UCSD-AML1 (cell line): ENCODE measurements at regions not wholly inside any gene's neighbourhood (a gene's known extent, or its start where the extent isn't known, plus 50 kb on each side); places are given as distances from the start of the nearest gene placed in this dataset.

ENCODE experiments used
- DNase-seq: peaks from one replicate; lab custom pipeline; 2025; ENCODE audit not compliant: unreplicated experiment; lab: John Stamatoyannopoulos, UW

DNA sequence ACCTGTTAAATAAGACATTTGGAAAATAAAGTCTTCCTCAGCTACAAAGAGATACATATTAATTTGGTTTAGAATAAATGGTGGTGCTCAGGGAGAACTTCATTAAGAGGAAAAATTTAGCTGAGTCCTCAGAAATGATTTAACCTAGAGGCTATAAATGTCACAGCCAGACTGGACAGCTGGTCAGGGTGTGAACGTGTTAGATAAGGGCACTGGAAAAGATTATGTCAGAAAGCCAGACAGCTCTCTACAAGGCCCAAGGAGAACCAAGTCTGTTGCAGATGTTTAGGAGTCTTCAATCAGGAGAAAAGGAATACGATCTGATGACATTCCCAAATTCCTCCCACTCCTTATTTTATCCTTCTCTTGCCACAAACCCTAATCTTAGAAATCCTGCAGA is 265.2 kb downstream of the MAT2B start:
- DNase-seq: no peak

DNA sequence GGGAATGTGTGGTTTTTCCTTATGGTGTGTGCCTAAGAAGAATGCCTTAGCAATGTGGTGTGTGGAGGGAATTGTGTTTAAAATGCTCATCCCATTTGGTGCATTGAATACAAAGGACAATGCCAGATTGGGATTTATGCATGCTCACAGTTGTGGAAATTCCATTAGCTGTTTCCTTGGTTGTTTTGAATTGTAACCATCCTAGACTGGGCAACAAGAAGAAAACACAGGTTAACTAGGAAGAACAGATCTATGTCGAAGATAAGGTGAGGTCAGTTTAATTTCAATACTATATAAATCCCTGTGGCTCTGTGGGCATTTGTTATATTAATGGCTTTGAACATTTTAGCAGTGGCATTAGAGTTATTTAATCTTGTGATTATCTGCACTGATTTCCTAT is 266.8 kb downstream of the MAT2B start:
- no peak for DNase-seq

DNA sequence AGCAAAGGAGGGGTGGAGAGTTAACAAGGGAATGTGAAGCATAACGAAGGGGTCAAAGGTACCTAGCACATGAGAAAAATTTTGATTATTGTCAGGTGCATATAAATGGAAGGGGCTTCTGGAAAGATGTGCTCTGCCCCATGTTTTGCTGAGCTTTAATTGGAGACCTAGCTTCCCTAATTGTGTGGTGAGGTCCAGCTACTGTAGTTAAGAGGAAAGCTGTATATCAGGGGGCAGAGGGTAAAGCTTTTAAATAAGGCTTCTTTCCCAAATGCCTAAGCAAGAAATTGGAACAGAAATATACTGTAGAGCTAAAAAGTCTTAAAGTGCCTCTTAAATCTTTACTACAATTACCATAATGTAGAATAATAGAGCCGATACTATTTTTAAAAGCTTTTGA is 267.2 kb downstream of the MAT2B start:
- DNase-seq: no peak

DNA sequence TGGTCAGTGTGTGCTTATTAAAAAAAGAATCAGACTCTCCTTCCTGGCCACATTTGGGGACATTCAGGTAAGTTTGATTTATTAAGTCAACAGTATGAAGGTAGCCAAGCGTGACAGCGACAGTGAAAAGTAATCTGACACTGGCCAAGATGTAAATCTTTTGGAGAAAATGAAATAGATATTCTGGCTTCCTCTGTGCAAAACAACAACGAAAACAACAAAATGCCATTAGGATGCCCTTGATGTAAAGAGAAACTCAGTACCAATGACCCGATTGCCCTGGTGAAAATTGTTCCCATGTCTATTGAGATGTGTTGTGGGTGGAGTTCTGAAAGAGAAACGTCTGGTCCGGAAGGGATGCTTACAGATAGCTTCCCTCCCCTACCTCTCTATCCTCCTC is 267.8 kb downstream of the MAT2B start:
- no peak for DNase-seq

DNA sequence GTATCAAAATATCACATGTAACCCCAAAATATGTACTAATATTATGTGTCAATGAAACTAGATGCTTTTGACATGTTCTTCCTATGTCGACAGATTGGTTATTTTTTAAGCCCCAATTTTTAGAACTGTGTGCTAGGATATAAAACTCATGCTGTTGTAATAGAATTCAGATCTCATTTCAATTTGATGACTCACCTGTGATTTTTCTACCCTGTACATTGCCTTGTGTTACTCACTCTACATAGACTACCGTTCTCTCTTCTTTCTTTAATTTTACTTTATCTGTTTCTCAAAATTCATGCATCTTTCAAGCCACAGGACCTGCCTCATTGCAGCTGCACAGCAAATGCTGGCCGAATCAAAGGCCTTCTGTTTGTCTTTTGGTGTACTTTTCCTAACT is 284.5 kb downstream of the MAT2B start:
- no peak for DNase-seq

DNA sequence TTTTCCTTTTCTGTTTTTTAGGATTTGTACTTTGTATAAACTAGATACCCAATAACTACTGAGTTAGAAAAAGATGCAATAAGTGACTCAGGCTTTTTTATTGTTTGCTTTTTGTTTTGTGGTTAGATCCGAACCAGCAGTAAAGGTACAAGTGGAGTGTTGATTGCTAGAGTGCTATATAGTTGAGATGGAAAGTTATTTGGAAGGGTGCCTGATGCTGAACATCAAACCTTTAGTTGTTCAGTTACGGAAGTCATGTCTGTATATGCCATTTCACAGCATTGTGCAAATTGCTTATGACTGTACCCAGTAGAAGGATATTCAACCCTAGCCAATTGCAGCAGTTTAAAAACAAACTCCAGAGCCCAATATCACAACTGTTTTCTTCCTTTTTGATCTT is 285.1 kb downstream of the MAT2B start:
- no peak for DNase-seq

DNA sequence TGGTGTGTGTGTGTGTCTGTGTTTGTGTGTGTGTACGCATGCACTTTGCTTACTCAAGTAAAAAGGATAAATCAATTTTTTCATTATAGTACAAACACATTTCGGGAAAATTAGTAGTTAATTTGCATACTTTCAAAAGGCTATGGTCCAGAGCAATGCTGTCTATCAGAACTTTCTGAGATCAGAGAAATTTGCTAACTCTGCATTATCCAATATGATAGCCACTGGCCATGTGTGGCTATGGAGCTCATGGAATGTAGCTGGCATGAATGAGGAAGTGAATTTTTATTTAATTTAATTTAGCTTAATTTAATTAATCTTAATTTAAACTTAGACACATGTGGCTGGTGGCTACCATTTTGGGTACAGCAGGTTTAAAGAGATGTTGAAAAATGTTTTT is 289.6 kb downstream of the MAT2B start:
- no peak for DNase-seq

DNA sequence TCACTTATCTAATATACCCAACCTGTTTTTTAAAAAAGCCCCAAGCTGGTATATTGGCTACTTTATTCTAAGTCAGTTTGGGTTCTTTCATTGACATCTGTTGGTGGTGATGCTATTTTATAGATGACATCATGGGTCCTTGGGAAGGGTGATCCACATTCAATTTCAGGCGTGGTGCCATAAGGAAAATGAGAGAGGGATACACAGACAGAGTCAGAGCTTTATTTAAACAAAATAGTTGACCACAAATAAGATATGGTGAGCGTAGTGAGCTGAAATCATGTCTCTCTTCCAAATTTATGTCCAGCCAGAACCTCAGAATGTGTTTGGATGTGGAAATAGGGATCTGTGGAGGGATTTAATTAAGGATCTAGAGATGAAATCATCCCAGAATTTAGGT is 302.4 kb downstream of the MAT2B start:
- DNase-seq: no peak

DNA sequence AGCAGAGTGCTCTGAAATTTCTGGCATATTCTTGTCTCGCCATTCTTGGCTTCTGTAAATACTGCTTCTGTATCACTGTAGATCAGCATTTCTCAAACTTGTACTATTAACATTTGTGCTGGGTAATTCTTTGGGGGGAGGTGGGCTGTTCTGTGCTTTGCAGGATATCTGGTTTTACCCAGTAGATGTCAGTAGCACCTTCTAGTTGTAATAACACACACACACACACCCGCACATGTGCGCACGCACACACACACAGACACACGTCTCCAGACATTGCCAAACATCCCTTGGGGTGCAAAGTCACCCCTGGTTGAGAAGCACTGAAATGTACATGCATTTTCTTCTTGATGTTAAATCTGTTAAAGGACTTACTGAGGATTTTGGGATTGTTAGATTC is 304.1 kb downstream of the MAT2B start:
- no peak for DNase-seq

DNA sequence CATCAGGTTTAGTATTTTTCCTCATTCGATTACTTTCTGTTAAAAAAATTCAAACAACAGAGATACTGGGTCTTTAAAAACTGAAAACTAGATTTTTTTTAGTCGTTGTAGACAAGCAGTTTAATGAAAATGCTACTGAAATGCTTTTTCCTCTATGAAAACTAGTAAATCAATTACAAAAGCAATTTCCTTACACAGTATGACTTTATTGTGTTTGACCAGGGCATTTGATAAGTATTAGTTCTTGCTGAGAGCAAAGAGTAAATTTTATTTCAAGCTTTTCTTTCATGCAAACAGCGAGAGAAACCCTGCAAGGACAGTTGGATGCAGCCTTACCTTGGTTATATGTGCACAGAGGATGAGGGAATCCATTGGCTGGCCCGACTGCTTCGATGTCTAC is 308.5 kb downstream of the MAT2B start:
- no peak for DNase-seq

DNA sequence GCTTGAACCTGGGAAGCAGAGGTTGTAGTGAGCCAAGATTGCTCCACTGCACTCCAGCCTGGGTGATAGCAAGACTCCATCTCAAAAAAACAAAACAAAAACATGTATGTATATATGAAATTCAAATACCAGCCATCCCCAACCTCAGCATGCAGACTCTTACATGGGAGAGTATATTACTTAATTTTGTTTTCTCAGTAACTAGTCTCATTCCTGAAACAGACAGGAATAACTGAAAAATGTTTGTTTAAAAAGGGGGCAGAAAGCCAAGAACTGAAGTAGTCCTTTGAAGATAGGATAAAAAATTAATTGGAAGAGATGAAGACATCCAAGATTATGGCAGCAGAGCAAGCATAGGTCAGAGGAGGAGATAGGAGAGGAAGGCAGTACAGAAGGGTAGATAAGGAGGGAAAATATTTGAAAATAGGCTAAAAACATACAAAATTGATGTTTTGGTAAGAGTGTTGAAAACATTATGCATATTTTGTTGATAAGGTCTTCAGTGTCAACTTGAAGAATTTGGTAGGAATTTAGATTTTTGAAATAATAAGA is 309.9 kb downstream of the MAT2B start:
- no peak for DNase-seq

DNA sequence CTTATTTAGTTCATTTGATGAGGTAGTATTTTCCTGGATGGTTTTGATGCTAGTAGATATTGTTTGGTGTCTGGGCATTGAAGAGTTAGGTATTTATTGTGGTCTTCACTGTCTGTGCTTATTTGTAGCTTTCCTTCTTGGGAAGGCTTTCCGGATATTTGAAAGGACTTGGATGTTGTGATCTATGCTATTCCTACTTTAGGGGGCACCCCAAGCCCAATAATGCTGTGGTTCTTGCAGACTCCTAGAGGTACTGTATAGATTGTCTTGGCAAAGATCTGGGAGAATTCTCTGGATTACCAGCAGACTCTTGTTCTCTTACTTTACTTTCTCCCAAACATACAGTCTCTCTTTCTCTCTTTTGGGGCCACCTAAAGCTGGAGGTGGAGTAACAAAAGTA is 315.7 kb downstream of the MAT2B start:
- DNase-seq: no peak

DNA sequence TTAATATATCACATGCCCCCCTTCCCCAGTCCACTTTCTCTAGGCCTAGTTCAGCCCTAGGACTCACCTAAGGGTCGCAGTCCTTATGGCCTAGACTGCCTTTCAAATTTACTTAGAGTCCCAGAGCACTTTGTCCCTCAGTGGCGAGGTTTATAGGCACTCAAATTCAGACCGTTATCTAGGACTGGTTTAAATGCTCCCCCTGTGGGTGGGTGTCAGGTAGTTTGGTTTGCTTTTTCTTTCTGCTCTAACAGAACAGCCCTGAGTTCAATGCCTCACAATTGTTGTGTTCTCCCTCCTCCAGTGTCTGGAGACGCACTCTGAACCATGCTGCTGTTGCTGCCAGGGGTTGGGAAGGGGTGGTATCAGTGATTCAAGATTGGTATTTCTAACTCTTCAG is 317.1 kb downstream of the MAT2B start:
- no peak for DNase-seq

DNA sequence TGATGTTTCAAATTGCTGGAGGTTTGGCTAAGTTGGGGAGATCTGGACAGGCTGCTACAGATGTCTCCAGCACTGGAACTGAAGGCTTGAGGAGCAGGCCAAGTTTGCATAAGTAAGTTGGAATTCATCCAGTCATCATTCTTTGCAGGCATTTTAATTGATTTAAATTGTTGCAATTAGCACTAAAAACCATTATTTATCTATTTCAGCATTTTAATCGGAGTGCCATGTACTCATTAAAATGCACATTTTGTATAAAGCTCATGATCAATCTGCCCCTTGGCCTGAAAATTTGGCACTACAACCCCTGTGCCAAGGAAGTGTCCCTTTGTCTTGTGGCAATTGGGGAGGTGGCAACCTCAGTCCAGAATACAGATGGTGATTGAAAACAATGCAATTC is 320.2 kb downstream of the MAT2B start:
- DNase-seq: no peak

DNA sequence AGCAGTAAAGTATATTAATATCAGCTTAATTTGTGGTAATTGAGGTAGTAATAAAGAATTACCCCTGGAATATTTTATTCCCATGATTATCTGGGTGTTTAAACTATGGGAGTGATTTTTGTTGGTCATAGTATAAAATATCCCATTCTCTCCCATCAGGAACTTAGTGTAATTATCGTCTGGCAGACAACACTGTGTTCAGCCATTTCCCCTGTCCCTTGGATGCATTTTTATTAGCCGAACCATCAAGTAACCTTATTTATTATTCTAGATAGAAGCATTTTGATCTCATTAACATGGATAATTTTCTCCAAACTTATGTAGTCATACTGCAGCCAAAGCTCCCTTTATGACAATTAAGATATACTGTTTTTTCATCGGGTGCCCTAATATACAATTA is 320.8 kb downstream of the MAT2B start:
- no peak for DNase-seq

DNA sequence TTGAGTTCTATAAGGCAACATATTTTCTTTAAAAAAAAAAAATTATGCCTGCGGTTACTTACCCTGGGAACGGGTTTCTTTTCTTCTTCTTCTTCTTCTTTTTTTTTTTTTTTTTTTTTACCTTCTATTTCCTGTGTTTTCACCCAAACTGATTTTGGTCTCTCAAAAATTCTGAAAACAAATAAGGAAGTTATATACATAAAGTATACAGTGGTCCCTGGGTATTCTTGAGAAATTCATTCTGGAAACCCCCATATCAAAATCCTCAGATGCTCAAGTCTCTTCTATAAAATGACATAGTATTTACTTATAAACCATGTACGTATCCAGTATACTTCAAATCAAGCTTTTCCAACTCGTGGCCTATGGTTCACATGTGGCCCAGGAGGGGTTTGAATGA is 326.7 kb downstream of the MAT2B start:
- no peak for DNase-seq

DNA sequence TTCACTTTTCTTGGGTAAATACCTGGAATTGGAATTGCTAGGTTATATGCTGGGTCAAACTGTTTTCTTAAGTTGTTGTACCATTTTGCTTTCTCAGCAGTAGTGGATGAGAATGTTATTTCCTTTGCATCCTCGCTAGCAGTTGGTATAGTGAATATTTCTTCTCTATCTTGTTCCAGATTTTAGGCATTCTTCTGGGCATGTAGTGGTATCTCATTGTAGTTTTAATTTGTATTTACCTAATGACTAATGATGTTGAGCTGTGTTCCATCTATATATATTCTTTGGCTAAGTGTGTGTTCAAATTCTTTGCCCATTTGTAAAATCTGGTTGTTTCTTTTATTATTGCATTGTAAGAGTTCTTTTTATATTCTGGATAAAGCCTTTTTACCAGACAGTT is 333.3 kb downstream of the MAT2B start:
- no peak for DNase-seq

DNA sequence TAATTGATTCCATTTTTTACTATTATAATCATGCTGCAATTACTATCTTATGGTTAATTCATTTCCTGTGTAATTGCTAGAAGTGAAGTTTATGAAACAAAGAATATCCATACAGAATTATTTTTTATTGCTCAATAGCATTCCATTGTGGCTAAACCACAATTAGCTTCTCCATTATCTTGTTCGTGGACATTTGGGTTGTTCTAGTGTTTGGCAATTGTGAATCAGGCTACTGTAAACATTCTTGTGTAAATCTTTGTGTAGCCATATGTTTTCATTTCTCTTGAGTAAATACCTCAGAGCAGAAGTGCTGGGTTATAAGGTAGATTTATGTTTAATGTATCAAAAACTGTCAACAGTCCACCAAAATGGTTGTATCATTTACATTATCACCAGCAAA is 341.1 kb downstream of the MAT2B start:
- no peak for DNase-seq

DNA sequence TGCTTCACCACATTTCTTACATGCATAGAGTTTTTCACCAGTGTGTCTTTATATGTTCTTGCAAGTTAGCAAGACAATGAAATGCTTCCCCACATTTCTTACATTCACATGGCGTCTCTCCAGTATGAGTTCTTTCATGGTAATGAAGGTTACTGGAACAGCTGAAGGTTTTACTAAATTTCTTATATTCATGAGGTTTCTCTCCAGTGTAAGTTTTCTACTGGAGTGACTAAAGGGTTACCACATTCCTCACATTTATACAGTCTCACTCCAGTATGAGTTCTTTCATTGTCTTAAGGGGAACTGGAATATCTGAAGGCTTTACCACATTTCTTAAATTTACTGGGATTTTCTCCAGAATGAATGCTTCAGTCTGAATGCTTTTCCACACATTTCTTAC is 350.3 kb downstream of the MAT2B start:
- DNase-seq: no peak

DNA sequence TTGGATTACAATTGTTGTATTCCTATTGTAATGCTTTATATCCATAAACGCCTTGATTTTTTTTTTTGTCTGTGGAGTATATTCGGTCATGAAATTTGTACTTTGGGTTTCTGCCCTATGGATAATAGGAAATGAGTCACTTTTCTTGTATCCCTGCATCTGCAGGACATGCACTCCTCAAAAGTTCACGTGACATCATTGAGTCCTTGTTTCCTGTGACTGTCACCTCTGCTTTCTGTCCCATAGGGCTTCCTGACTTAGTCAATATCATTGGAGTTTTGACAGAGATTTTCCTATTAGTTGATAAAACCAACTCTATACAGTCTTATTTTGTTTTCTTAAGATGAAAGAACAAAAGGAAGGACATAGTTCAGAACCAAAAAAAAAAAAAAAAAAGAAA is 356.3 kb downstream of the MAT2B start:
- DNase-seq: no peak

DNA sequence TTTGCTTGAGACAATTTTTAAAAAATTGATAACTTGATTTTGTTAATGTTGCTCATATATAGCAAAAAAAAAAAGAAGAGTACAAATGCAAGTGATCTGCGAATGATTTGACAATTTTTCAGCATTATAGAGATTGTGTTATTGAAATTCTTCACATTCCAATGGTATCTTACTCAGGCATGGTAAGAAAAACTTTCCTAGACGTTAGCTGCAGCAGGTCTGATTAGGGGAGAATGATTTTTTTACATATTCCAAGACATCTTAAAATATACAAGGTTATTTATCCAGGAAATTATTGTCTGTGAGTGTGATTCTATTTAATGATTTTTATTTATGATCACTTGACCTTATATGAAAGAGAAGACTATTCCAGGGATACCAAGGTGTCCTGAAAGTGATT is 361.9 kb downstream of the MAT2B start:
- no peak for DNase-seq

DNA sequence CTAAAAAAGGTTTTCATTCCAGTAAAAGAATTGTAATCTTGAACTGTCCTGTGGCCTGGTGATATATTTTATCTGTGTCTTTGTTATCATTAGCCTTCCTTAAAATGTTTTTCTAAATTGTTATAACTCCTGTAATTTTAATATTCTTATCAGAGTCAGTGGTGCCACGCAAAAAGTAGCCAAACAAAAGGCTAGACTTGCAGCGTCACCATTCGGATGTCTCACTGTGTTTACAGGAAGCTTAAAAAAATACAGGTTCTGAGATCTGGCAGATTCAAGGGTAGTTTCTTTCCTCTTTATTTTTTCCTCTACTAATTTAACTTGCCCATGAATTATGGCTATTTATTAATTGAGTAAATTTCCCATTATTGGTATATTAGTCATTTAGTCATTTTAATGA is 362.3 kb downstream of the MAT2B start:
- DNase-seq: no peak

DNA sequence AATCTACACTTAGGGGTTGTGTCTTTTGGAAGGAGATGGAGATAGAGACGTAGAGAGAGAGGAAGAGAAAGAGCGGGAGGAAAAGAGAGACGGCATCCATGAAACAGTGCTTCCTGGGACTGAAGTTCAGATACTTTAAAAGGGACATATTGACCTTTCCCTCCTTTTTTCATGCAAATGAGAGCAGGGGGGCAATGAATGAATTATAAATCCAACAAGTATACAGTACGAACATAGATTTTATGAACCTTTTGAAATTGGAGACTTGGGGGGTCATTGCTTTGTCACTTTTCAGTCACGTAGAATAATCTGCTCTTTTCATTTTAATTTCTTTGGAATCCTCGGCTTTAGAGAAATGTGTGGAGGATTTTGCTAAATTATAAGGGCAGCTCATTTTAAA is 364.2 kb downstream of the MAT2B start:
- DNase-seq: no peak

DNA sequence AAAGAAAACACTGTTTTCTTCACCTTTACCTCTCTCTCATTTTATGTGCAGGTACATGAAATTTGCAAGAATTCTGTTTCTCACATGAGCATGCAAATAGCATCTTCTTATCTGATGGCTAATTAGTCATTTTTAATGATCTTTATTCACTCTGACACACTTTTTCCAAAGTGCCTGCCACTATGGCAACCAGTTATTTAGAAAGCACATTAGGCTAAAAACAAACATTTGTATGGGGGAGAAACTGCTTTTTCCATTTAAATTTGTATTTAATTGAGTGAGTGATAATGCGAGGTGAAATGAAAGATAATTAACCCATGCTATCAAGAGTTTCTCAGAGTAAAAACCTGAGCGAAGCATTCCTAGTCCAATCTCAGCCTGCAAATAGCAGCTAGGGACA is 365.0 kb downstream of the MAT2B start:
- DNase-seq: no peak
